ENCODE measurements at regions not wholly inside any gene's neighbourhood (a gene's known extent, or its start where the extent isn't known, plus 50 kb on each side); places are given as distances from the start of the nearest gene placed in this dataset.

- H3K79me2 ChIP-seq (ENCODE audit: control insufficient read depth, insufficient read depth, low read length): no peaks in the 10 kb centered on the region
- H3K4me3 ChIP-seq (ENCODE audit: control extremely low read depth in 1 of 5, extremely low read depth in 1 of 5, insufficient read depth in 1 of 5, low read depth in 2 of 5, low read length in 4 of 5): no peak overlapping the region
- H2AFZ ChIP-seq (ENCODE audit: insufficient read depth, low read depth, low read length, poor library complexity, severe bottlenecking): no peak overlapping the region
- ChIA-PET CTCF (no interaction called here), POLR2A (no interaction called here)
- no peak for TF ChIP-seq CTCF (IDR thresholded peaks at IDR 0.05)
- no peak for TF ChIP-seq EZH2 (IDR thresholded peaks at IDR 0.05; ENCODE audit: borderline replicate concordance, insufficient read depth, low read depth, low read length, poor library complexity, severe bottlenecking)
- H3K27me3 Mint-ChIP-seq: no peaks in the 10 kb centered on the region
- no peak for ATAC-seq (ENCODE audit: low read depth)
- H3K27ac ChIP-seq (ENCODE audit: low read length in 2 of 2): no peak overlapping the region
- no CpG with 5 or more reads among the region's 5 CpGs for WGBS (ENCODE audit: insufficient coverage)
- no peak overlapping the region for H3K27ac Mint-ChIP-seq
- H3K36me3 ChIP-seq (replicated peaks in 1 of 2; ENCODE audit: control extremely low read depth in 1 of 2, control insufficient read depth in 1 of 2, extremely low read depth in 1 of 2, insufficient read depth in 2 of 2, low read length in 1 of 2): no peaks in the 10 kb centered on the region
- peaks cover 6% of the 10 kb centered on the region for H3K9me3 Mint-ChIP-seq (ENCODE audit: insufficient read depth)
- no peaks in the 10 kb centered on the region for H3K4me1 Mint-ChIP-seq
- intact Hi-C loops (cut with micrococcal nuclease): no loop called here
- H4K20me1 ChIP-seq (ENCODE audit: control insufficient read depth, insufficient read depth, low read length, poor library complexity, severe bottlenecking): no peaks in the 10 kb centered on the region
- no peaks in the 10 kb centered on the region for H3K27me3 ChIP-seq (replicated peaks in 1 of 4; ENCODE audit: control extremely low read depth in 1 of 4, control insufficient read depth in 3 of 4, insufficient read depth in 4 of 4, low read length in 3 of 4)
- H3K4me3 Mint-ChIP-seq: no peak overlapping the region
- no peak overlapping the region for H3K4me2 ChIP-seq (replicated peaks; ENCODE audit: low read depth, low read length, poor library complexity, severe bottlenecking)
- no peaks in the 10 kb centered on the region for H3K4me1 ChIP-seq (ENCODE audit: control insufficient read depth in 2 of 2, insufficient read depth in 2 of 2, low read length in 2 of 2)
- H3K9ac ChIP-seq (ENCODE audit: low read length): no peak overlapping the region
- H3K9me3 ChIP-seq (ENCODE audit: control extremely low read depth in 1 of 3, control insufficient read depth in 2 of 3, insufficient read depth in 1 of 3, low read length in 2 of 3): peaks cover 0 to 3% (median 0%) of the 10 kb centered on the region in 3 donors
- no peak for DNase-seq
Observed at GRCh38 chr15:19988094-19988660, 553.4 kb downstream of the GOLGA6L6 start.

GRCh38 chr15:19987389-19988048, 554.1 kb downstream of the GOLGA6L6 start:
- peaks cover 6% of the 10 kb centered on the region for H3K9me3 Mint-ChIP-seq (ENCODE audit: insufficient read depth)
- DNase-seq: no peak
- TF ChIP-seq CTCF (IDR thresholded peaks at IDR 0.05): no peak
- H3K27ac Mint-ChIP-seq: no peak overlapping the region
- no peak overlapping the region for H3K4me3 Mint-ChIP-seq
- no peak overlapping the region for H3K9ac ChIP-seq (ENCODE audit: low read length)
- POLR2A ChIA-PET: no interaction called here
- no peak for ATAC-seq (ENCODE audit: low read depth)
- CTCF ChIA-PET: no interaction called here
- H3K9me3 ChIP-seq (ENCODE audit: control extremely low read depth in 1 of 3, control insufficient read depth in 2 of 3, insufficient read depth in 1 of 3, low read length in 2 of 3): peaks cover 0 to 3% (median 0%) of the 10 kb centered on the region in 3 donors
- no peak overlapping the region for H2AFZ ChIP-seq (ENCODE audit: insufficient read depth, low read depth, low read length, poor library complexity, severe bottlenecking)
- no peaks in the 10 kb centered on the region for H3K27me3 ChIP-seq (replicated peaks in 1 of 4; ENCODE audit: control extremely low read depth in 1 of 4, control insufficient read depth in 3 of 4, insufficient read depth in 4 of 4, low read length in 3 of 4)
- H3K4me1 ChIP-seq (ENCODE audit: control insufficient read depth in 2 of 2, insufficient read depth in 2 of 2, low read length in 2 of 2): no peaks in the 10 kb centered on the region
- no peak overlapping the region for H3K4me2 ChIP-seq (replicated peaks; ENCODE audit: low read depth, low read length, poor library complexity, severe bottlenecking)
- H4K20me1 ChIP-seq (ENCODE audit: control insufficient read depth, insufficient read depth, low read length, poor library complexity, severe bottlenecking): no peaks in the 10 kb centered on the region
- H3K27me3 Mint-ChIP-seq: no peaks in the 10 kb centered on the region
- no peaks in the 10 kb centered on the region for H3K36me3 ChIP-seq (replicated peaks in 1 of 2; ENCODE audit: control extremely low read depth in 1 of 2, control insufficient read depth in 1 of 2, extremely low read depth in 1 of 2, insufficient read depth in 2 of 2, low read length in 1 of 2)
- WGBS (ENCODE audit: insufficient coverage): 43% methylated on average over 12 of the region's 13 CpGs
- intact Hi-C loops (cut with micrococcal nuclease): no loop called here
- no peak overlapping the region for H3K4me3 ChIP-seq (ENCODE audit: control extremely low read depth in 1 of 5, extremely low read depth in 1 of 5, insufficient read depth in 1 of 5, low read depth in 2 of 5, low read length in 4 of 5)
- H3K79me2 ChIP-seq (ENCODE audit: control insufficient read depth, insufficient read depth, low read length): no peaks in the 10 kb centered on the region
- no peaks in the 10 kb centered on the region for H3K4me1 Mint-ChIP-seq
- no peak overlapping the region for H3K27ac ChIP-seq (ENCODE audit: low read length in 2 of 2)
